ENCODE measurements at regions not wholly inside any gene's neighbourhood (a gene's known extent, or its start where the extent isn't known, plus 50 kb on each side); places are given as distances from the start of the nearest gene placed in this dataset.

GRCh38 chr2:48148841-48149430 lies 165.5 kb upstream of the FOXN2 start:
- TF ChIP-seq CTCF (IDR thresholded peaks at IDR 0.05; ENCODE audit: unreplicated experiment): no peak
- Mint-ChIP-seq H3K36me3 (ENCODE audit: insufficient read depth) (no peaks in the 10 kb centered on the region), H3K4me3 (ENCODE audit: low read depth) (no peak overlapping the region), H3K27ac (no peak overlapping the region), H3K4me1 (ENCODE audit: low read depth) (no peaks in the 10 kb centered on the region), H3K9me3 (ENCODE audit: low read depth) (no peaks in the 10 kb centered on the region), H3K27me3 (no peaks in the 10 kb centered on the region)
- DNase-seq (ENCODE audit: low spot score, unreplicated experiment): no peak

GRCh38 chr2:48157150-48157549 lies 157.3 kb upstream of the FOXN2 start:
- no peak overlapping the region for H3K27ac Mint-ChIP-seq
- peaks cover 28% of the 10 kb centered on the region for H3K9me3 Mint-ChIP-seq (ENCODE audit: low read depth)
- peaks cover 1% of the 10 kb centered on the region for H3K4me1 Mint-ChIP-seq (ENCODE audit: low read depth)
- no peak for TF ChIP-seq CTCF (IDR thresholded peaks at IDR 0.05; ENCODE audit: unreplicated experiment)
- no peaks in the 10 kb centered on the region for H3K36me3 Mint-ChIP-seq (ENCODE audit: insufficient read depth)
- H3K27me3 Mint-ChIP-seq: no peaks in the 10 kb centered on the region
- no peak overlapping the region for H3K4me3 Mint-ChIP-seq (ENCODE audit: low read depth)
- no peak for DNase-seq (ENCODE audit: low spot score, unreplicated experiment)

- Mint-ChIP-seq H3K36me3 (ENCODE audit: insufficient read depth) (no peaks in the 10 kb centered on the region), H3K4me1 (ENCODE audit: low read depth) (peaks cover 3% of the 10 kb centered on the region), H3K4me3 (ENCODE audit: low read depth) (no peak overlapping the region), H3K27me3 (no peaks in the 10 kb centered on the region), H3K27ac (no peak overlapping the region), H3K9me3 (ENCODE audit: low read depth) (peaks cover 30% of the 10 kb centered on the region)
- no peak for TF ChIP-seq CTCF (IDR thresholded peaks at IDR 0.05; ENCODE audit: unreplicated experiment)
- no peak for DNase-seq (ENCODE audit: low spot score, unreplicated experiment)
These were observed 152.9 kb upstream of the FOXN2 start for GRCh38 chr2:48161628-48162027.

- H3K4me3 Mint-ChIP-seq (ENCODE audit: low read depth): no peak overlapping the region
- H3K9me3 Mint-ChIP-seq (ENCODE audit: low read depth): peaks cover 31% of the 10 kb centered on the region
- no peaks in the 10 kb centered on the region for H3K36me3 Mint-ChIP-seq (ENCODE audit: insufficient read depth)
- H3K27ac Mint-ChIP-seq: no peak overlapping the region
- TF ChIP-seq CTCF (IDR thresholded peaks at IDR 0.05; ENCODE audit: unreplicated experiment): no peak
- no peak for DNase-seq (ENCODE audit: low spot score, unreplicated experiment)
- peaks cover 3% of the 10 kb centered on the region for H3K4me1 Mint-ChIP-seq (ENCODE audit: low read depth)
- H3K27me3 Mint-ChIP-seq: no peaks in the 10 kb centered on the region
These were observed 151.7 kb upstream of the FOXN2 start for GRCh38 chr2:48162742-48163141.

GRCh38 chr2:48165070-48165753 lies 149.3 kb upstream of the FOXN2 start:
- no peaks in the 10 kb centered on the region for H3K36me3 Mint-ChIP-seq (ENCODE audit: insufficient read depth)
- peaks cover 16% of the 10 kb centered on the region for H3K9me3 Mint-ChIP-seq (ENCODE audit: low read depth)
- H3K4me1 Mint-ChIP-seq (ENCODE audit: low read depth): peaks cover 3% of the 10 kb centered on the region
- H3K27me3 Mint-ChIP-seq: no peaks in the 10 kb centered on the region
- no peak overlapping the region for H3K27ac Mint-ChIP-seq
- no peak for DNase-seq (ENCODE audit: low spot score, unreplicated experiment)
- no peak for TF ChIP-seq CTCF (IDR thresholded peaks at IDR 0.05; ENCODE audit: unreplicated experiment)
- H3K4me3 Mint-ChIP-seq (ENCODE audit: low read depth): no peak overlapping the region
